ENCODE measurements at regions not wholly inside any gene's neighbourhood (a gene's known extent, or its start where the extent isn't known, plus 50 kb on each side); places are given as distances from the start of the nearest gene placed in this dataset.

DNA sequence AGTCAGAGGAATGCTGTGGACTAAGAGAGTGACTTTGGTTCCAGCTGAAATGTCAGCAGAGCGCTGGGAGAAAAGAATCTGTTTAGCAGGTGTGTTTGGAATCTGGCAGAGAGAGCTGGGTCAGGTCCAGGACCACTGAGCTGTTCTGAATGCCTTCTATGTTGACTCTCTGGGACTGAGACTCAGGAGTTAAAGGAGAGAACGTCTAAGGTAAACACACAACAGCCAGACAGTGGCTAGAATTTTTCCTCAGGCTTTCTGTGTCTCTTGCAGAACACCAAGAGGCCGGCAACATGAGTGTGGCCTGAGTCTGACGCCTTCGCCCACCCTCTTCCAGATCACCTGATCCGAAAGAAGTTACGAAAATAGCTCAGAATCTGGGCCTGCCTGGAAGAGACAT, 107.2 kb upstream of the ZNF462 start:
- Mint-ChIP-seq H3K27me3 (ENCODE audit: unreplicated experiment) (no peaks in the 10 kb centered on the region), H3K9me3 (ENCODE audit: unreplicated experiment) (no peaks in the 10 kb centered on the region), H3K4me3 (ENCODE audit: unreplicated experiment) (no peak overlapping the region), H3K4me1 (ENCODE audit: unreplicated experiment) (peaks cover 17% of the 10 kb centered on the region), H3K36me3 (ENCODE audit: unreplicated experiment) (no peaks in the 10 kb centered on the region), H3K27ac (ENCODE audit: unreplicated experiment) (no peak overlapping the region)
- TF ChIP-seq, protein P1, sequence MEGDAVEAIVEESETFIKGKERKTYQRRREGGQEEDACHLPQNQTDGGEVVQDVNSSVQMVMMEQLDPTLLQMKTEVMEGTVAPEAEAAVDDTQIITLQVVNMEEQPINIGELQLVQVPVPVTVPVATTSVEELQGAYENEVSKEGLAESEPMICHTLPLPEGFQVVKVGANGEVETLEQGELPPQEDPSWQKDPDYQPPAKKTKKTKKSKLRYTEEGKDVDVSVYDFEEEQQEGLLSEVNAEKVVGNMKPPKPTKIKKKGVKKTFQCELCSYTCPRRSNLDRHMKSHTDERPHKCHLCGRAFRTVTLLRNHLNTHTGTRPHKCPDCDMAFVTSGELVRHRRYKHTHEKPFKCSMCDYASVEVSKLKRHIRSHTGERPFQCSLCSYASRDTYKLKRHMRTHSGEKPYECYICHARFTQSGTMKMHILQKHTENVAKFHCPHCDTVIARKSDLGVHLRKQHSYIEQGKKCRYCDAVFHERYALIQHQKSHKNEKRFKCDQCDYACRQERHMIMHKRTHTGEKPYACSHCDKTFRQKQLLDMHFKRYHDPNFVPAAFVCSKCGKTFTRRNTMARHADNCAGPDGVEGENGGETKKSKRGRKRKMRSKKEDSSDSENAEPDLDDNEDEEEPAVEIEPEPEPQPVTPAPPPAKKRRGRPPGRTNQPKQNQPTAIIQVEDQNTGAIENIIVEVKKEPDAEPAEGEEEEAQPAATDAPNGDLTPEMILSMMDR (IDR thresholded peaks at IDR 0.05) = no peak
- no peak for DNase-seq (ENCODE audit: extremely low spot score, unreplicated experiment)

DNA sequence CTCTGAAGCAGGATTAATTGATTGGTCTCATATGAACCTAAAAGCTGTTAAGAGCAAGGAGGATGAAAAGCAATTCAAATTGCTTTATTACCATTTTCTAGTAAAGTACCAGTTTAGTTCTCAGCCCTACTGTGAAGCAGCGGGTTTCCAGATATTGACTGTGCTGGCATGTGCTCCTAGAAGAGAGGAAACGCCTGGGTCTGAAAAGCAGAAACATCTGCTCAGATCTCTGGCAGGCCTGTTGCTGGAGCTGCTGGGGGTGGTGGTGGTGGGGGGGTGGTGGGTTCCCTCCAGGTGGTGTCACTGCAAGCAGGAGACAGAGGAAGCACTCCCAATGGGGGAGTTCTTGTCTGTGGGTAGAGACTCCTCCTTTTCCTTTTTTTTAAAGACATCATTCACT, 105.5 kb upstream of the ZNF462 start:
- Mint-ChIP-seq H3K4me3 (ENCODE audit: unreplicated experiment) (no peak overlapping the region), H3K27me3 (ENCODE audit: unreplicated experiment) (no peaks in the 10 kb centered on the region), H3K9me3 (ENCODE audit: unreplicated experiment) (no peaks in the 10 kb centered on the region), H3K36me3 (ENCODE audit: unreplicated experiment) (no peaks in the 10 kb centered on the region), H3K4me1 (ENCODE audit: unreplicated experiment) (peaks cover 17% of the 10 kb centered on the region), H3K27ac (ENCODE audit: unreplicated experiment) (no peak overlapping the region)
- TF ChIP-seq, protein P1 (IDR thresholded peaks at IDR 0.05) = no peak
- no peak for DNase-seq (ENCODE audit: extremely low spot score, unreplicated experiment)

DNA sequence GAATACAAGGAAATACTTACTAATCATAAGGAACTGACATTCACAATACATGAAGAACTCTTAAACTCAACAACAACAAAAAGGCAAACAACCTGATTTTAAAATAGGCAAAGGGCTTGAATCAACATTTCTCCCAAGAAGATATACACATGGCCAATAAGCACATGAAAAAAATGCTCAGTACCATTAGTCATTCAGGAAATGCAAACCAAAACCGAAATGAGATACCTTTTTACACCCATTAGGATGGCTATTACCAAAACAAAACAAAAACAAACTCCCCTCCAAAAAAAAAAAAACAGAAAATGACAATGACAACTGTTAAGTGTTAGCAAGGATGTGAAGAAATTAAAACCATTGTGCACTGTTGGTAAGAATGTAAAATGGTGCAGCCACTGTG, 104.1 kb upstream of the ZNF462 start:
- no peak overlapping the region for H3K27ac Mint-ChIP-seq (ENCODE audit: unreplicated experiment)
- H3K4me1 Mint-ChIP-seq (ENCODE audit: unreplicated experiment) = peaks cover 17% of the 10 kb centered on the region
- H3K4me3 Mint-ChIP-seq (ENCODE audit: unreplicated experiment) = no peak overlapping the region
- TF ChIP-seq, protein P1 (IDR thresholded peaks at IDR 0.05) = no peak
- H3K9me3 Mint-ChIP-seq (ENCODE audit: unreplicated experiment) = no peaks in the 10 kb centered on the region
- H3K36me3 Mint-ChIP-seq (ENCODE audit: unreplicated experiment) = no peaks in the 10 kb centered on the region
- H3K27me3 Mint-ChIP-seq (ENCODE audit: unreplicated experiment) = no peaks in the 10 kb centered on the region
- DNase-seq (ENCODE audit: extremely low spot score, unreplicated experiment) = no peak

DNA sequence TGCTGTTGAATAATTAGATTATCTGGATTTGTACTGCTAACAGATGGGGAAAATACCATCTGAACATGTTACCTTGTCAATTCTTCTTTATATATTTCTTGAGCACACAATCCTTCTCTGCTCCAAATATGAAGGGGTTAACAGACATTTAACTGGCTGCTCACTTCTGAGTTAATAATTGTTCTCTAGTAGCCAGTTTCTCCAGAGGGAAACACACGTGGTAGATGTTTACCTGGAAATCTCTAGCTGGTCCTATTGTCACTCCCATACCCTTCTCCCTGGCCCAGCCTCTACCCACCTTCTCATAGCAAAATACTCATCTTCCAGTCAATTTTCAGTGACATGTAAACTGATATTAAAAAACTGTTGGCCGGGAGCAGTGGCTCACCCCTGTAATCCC, 101.5 kb upstream of the ZNF462 start:
- Mint-ChIP-seq H3K4me3 (ENCODE audit: unreplicated experiment) (no peak overlapping the region), H3K4me1 (ENCODE audit: unreplicated experiment) (peaks cover 8% of the 10 kb centered on the region), H3K9me3 (ENCODE audit: unreplicated experiment) (peaks cover 5% of the 10 kb centered on the region), H3K36me3 (ENCODE audit: unreplicated experiment) (no peaks in the 10 kb centered on the region), H3K27me3 (ENCODE audit: unreplicated experiment) (no peaks in the 10 kb centered on the region), H3K27ac (ENCODE audit: unreplicated experiment) (no peak overlapping the region)
- no peak for DNase-seq (ENCODE audit: extremely low spot score, unreplicated experiment)
- TF ChIP-seq, protein P1 (IDR thresholded peaks at IDR 0.05) = no peak

DNA sequence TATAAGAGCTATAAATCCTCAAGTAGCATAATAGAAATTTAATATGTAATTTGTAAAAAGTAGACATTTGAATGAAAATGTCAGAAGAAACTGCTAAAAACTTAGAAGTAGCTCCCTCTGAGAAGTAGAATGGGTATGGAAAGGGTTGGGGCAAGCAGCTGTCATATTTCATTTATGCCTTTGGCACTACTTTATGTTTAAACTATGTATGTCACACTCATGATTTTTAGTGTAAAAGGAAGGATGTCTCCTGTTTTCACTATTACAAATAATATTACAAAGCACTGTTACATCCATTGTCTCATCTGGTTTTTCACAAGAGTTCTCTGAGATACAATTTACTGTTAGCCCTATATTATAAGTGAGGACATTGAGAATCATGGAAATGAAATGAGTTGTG, 96.3 kb upstream of the ZNF462 start:
- Mint-ChIP-seq H3K27me3 (ENCODE audit: unreplicated experiment) (no peaks in the 10 kb centered on the region), H3K4me1 (ENCODE audit: unreplicated experiment) (no peaks in the 10 kb centered on the region), H3K4me3 (ENCODE audit: unreplicated experiment) (no peak overlapping the region), H3K9me3 (ENCODE audit: unreplicated experiment) (peaks cover 5% of the 10 kb centered on the region), H3K27ac (ENCODE audit: unreplicated experiment) (no peak overlapping the region), H3K36me3 (ENCODE audit: unreplicated experiment) (no peaks in the 10 kb centered on the region)
- no peak for DNase-seq (ENCODE audit: extremely low spot score, unreplicated experiment)
- TF ChIP-seq, protein P1 (IDR thresholded peaks at IDR 0.05) = no peak

Measured in osteocyte (in vitro differentiated cells).